IMR-90 (cell line): ENCODE measurements at regions not wholly inside any gene's neighbourhood (a gene's known extent, or its start where the extent isn't known, plus 50 kb on each side); places are given as distances from the start of the nearest gene placed in this dataset.

Source experiments
- ATAC-seq: fragments of 200-7000 bp; cut with Tn5 transposase; 2 replicates; pipeline ENCODE4 v1.9.1; 2020; ENCODE audit warnings: low read depth, mild to moderate bottlenecking, moderate library complexity
- BruUV-seq: library from RNA; stranded (reverse); fragments of 400-500 nt; replicated peaks from 2 replicates; lab custom pipeline; 2021; lab: Mats Ljungman, UMichigan
- CTCF ChIA-PET: fragments of 300-600 bp; formaldehyde crosslinking; extraction: SDS; loops from one replicate; lab custom pipeline; 2021; ENCODE audit warnings: antibody characterized with exemption; lab: Yijun Ruan, JAX
- POLR2A ChIA-PET: fragments of 300-600 bp; sonication (Branson Sonifier 250); formaldehyde crosslinking; loops from one replicate; lab custom pipeline; 2022; ENCODE audit warnings: antibody characterized with exemption; ENCODE audit not compliant: unreplicated experiment; lab: Charles Lee
- DNase-seq: peaks from one replicate; pipeline ENCODE4 v3.0.0; 2013
- H2AFZ ChIP-seq: replicated peaks from 2 replicates; pipeline ENCODE3; 2013; ENCODE audit warnings: low read length, mild to moderate bottlenecking; ENCODE audit not compliant: poor library complexity
- H2AK5ac ChIP-seq: 2 replicates; pipeline ENCODE4 v1.6.1; 2013; ENCODE audit warnings: low read depth, low read length, inconsistent platforms
- H2AK9ac ChIP-seq: replicated peaks from 2 replicates; pipeline ENCODE3; 2013; ENCODE audit warnings: mild to moderate bottlenecking, low read depth, low read length, moderate library complexity; ENCODE audit not compliant: poor library complexity
- H2BK120ac ChIP-seq: 2 replicates; pipeline ENCODE4 v1.6.1; 2013; ENCODE audit warnings: low read depth, low read length, inconsistent platforms
- H2BK15ac ChIP-seq: 3 replicates; pipeline ENCODE4 v1.6.1; 2013; ENCODE audit warnings: low read depth, low read length, inconsistent platforms
- H2BK20ac ChIP-seq: 2 replicates; pipeline ENCODE4 v1.6.1; 2013; ENCODE audit warnings: low read depth, mild to moderate bottlenecking, inconsistent platforms, low read length, moderate library complexity
- H2BK5ac ChIP-seq: 2 replicates; pipeline ENCODE4 v1.6.1; 2013; ENCODE audit warnings: mild to moderate bottlenecking, low read depth, low read length, inconsistent platforms; ENCODE audit not compliant: poor library complexity, severe bottlenecking
- H3K14ac ChIP-seq: replicated peaks from 2 replicates; pipeline ENCODE4 v1.6.1; 2013; ENCODE audit warnings: low read depth, low read length, inconsistent platforms
- H3K18ac ChIP-seq: 2 replicates; pipeline ENCODE4 v1.6.1; 2013; ENCODE audit warnings: low read depth, low read length, control low read depth
- H3K23ac ChIP-seq: 2 replicates; pipeline ENCODE4 v1.6.1; 2013; ENCODE audit warnings: low read depth, low read length, inconsistent platforms
- H3K27ac ChIP-seq: 2 replicates; pipeline ENCODE4 v1.5.1; 2013; ENCODE audit warnings: mild to moderate bottlenecking, control low read depth, low read length; ENCODE audit not compliant: insufficient read depth
- H3K27me3 ChIP-seq: 2 replicates; pipeline ENCODE4 v1.6.1; 2013; ENCODE audit warnings: low read length; ENCODE audit not compliant: control insufficient read depth, insufficient read depth
- H3K36me3 ChIP-seq: 2 replicates; pipeline ENCODE4 v1.6.1; 2013; ENCODE audit warnings: low read length, mixed read lengths; ENCODE audit not compliant: control insufficient read depth, insufficient read depth
- H3K4ac ChIP-seq: 2 replicates; pipeline ENCODE4 v1.6.1; 2013; ENCODE audit warnings: low read depth, low read length, inconsistent platforms
- H3K4me1 ChIP-seq: 2 replicates; pipeline ENCODE4 v1.6.1; 2013; ENCODE audit warnings: low read length, mixed read lengths; ENCODE audit not compliant: control insufficient read depth, insufficient read depth
- H3K4me2 ChIP-seq: 2 replicates; pipeline ENCODE4 v1.6.1; 2013; ENCODE audit warnings: low read depth, mild to moderate bottlenecking, control low read depth, low read length, moderate library complexity
- H3K4me3 ChIP-seq: 2 replicates; pipeline ENCODE4 v1.5.1; 2013; ENCODE audit warnings: low read depth, mild to moderate bottlenecking, control low read depth, low read length, moderate library complexity; ENCODE audit not compliant: insufficient read depth
- H3K56ac ChIP-seq: 2 replicates; pipeline ENCODE4 v1.6.1; 2013; ENCODE audit warnings: low read length, inconsistent platforms; ENCODE audit not compliant: insufficient read depth; ENCODE audit errors: extremely low read depth
- H3K79me1 ChIP-seq, 2 experiments: 2 replicates each; pipeline ENCODE4 v1.6.1; 2013; ENCODE audit warnings: low read length in 2 of 2, inconsistent platforms in 1 of 2, low read depth in 1 of 2
- H3K9ac ChIP-seq: 2 replicates; pipeline ENCODE4 v1.6.1; 2013; ENCODE audit warnings: low read depth, low read length, control low read depth
- H3K9me1 ChIP-seq: 2 replicates; pipeline ENCODE4 v1.6.1; 2013; ENCODE audit warnings: low read length, inconsistent platforms; ENCODE audit not compliant: insufficient read depth
- H3K9me3 ChIP-seq: 2 replicates; pipeline ENCODE4 v1.6.1; 2013; ENCODE audit warnings: low read length; ENCODE audit not compliant: control insufficient read depth, insufficient read depth
- H4K20me1 ChIP-seq: 2 replicates; pipeline ENCODE4 v1.6.1; 2013; ENCODE audit warnings: low read length, inconsistent platforms; ENCODE audit not compliant: insufficient read depth
- H4K5ac ChIP-seq: 2 replicates; pipeline ENCODE4 v1.6.1; 2013; ENCODE audit warnings: mild to moderate bottlenecking, low read depth, low read length, control low read depth
- H4K8ac ChIP-seq, 2 experiments: 2 replicates each; pipeline ENCODE4 v1.6.1; 2013; ENCODE audit warnings: low read depth in 2 of 2, low read length in 2 of 2, control low read depth in 1 of 2, inconsistent platforms in 1 of 2
- H4K91ac ChIP-seq: 2 replicates; pipeline ENCODE4 v1.6.1; 2013; ENCODE audit warnings: low read depth, low read length, inconsistent platforms; ENCODE audit not compliant: insufficient read depth
- BHLHE40 ChIP-seq: fragments of 150-350 bp; IDR thresholded peaks from 2 replicates; pipeline ENCODE4 v1.6.1; 2016; ENCODE audit warnings: mild to moderate bottlenecking, low read depth, low read length
- CEBPB ChIP-seq: IDR thresholded peaks from 2 replicates; pipeline ENCODE4 v1.6.1; 2012; ENCODE audit warnings: low read depth, low read length, improper control_type of control experiment
- MAFK ChIP-seq: IDR thresholded peaks from 2 replicates; pipeline ENCODE4 v1.6.1; 2012; ENCODE audit warnings: low read depth, low read length, improper control_type of control experiment
- WGBS, 2 experiments: methylation state at CpG; one replicate each; pipeline versions ENCODE4 v1.1.5 to v1.1.7; 2013; ENCODE audit warnings: missing lambda C conversion rate in 2 of 2; ENCODE audit not compliant: insufficient read length in 1 of 2; ENCODE audit errors: extremely low coverage in 2 of 2; 5-methylcytosine and 5-hydroxymethylcytosine counted together
- dilution Hi-C: fragments of 300-500 bp; cut with HindIII; formaldehyde crosslinking; loops from one replicate; pipeline ENCODE4 v1.14.3; 2018; ENCODE audit warnings: low sequenced_read_pairs; ENCODE audit not compliant: unreplicated experiment
- in situ Hi-C: fragments of 300-500 bp; cut with MboI; formaldehyde crosslinking; loops from 3 replicates; pipeline ENCODE4 v1.14.3; 2019; ENCODE audit warnings: low sequenced_read_pairs, inconsistent platforms, mixed read lengths
- intact Hi-C: fragments of 100-400 bp; cut with micrococcal nuclease; formaldehyde crosslinking; loops from 2 replicates; pipeline ENCODE4 v1.10.0; 2022

GRCh38 chr22:27139935-27140511, 482.6 kb downstream of the MIAT start:
- WGBS, 2 experiments = 2% methylated on average over 6 of the region's 11 CpGs; no CpG with 5 or more reads in 1 of the 2 experiments
- no peak overlapping the region for H3K23ac ChIP-seq
- H4K5ac ChIP-seq = no peak overlapping the region
- POLR2A ChIA-PET = no interaction called here
- intact Hi-C loops = no loop called here
- peak; percentile 12; the same call in 1 of the 2 replicates for TF ChIP-seq BHLHE40
- no peak for TF ChIP-seq MAFK
- peak; percentile 65; the same call in 1 of the 2 replicates for TF ChIP-seq CEBPB
- peak overlapping the region; percentile 64 for H2AFZ ChIP-seq
- no peak overlapping the region for H2AK5ac ChIP-seq
- no peak overlapping the region for H3K9ac ChIP-seq
- no peak overlapping the region for H3K56ac ChIP-seq
- H4K20me1 ChIP-seq = no peaks in the 10 kb centered on the region
- H3K4me1 ChIP-seq = peaks cover 5% of the 10 kb centered on the region
- H3K79me1 ChIP-seq = no peaks in the 10 kb centered on the region
- H3K9me1 ChIP-seq = peaks cover 4% of the 10 kb centered on the region; the same call in 1 of the 2 replicates
- H2BK120ac ChIP-seq = peak overlapping the region; percentile 25; the same call in 1 of the 2 replicates
- H4K91ac ChIP-seq = no peak overlapping the region
- in situ Hi-C loops = no loop called here
- H2BK5ac ChIP-seq = no peak overlapping the region
- peak; percentile 83 for DNase-seq
- dilution Hi-C loops = no loop called here
- no peaks in the 10 kb centered on the region for H3K36me3 ChIP-seq
- no peak overlapping the region; the same call in 1 of the 2 replicates for H3K4ac ChIP-seq
- H3K4me2 ChIP-seq = peak overlapping the region; percentile 48
- H3K4me3 ChIP-seq = no peak overlapping the region
- H2BK15ac ChIP-seq = no peak overlapping the region
- no peak overlapping the region; the same call in 1 of the 2 replicates for H2BK20ac ChIP-seq
- no peak overlapping the region; the same call in 1 of the 2 replicates for H3K27ac ChIP-seq
- no peak overlapping the region for H3K18ac ChIP-seq
- no peak overlapping the region for H4K8ac ChIP-seq
- peaks cover 7% of the 10 kb centered on the region for H3K9me3 ChIP-seq
- H3K27me3 ChIP-seq = peaks cover 11% of the 10 kb centered on the region
- H2AK9ac ChIP-seq = no peak overlapping the region
- ATAC-seq = peak; percentile 74
- no peak overlapping the region for H3K14ac ChIP-seq
- CTCF ChIA-PET = no interaction called here
- no TSS peak for BruUV-seq
